HEK293 (cell line): ENCODE measurements at regions not wholly inside any gene's neighbourhood (a gene's known extent, or its start where the extent isn't known, plus 50 kb on each side); places are given as distances from the start of the nearest gene placed in this dataset.

Source experiments
- CTCF ChIA-PET: fragments of 350-600 bp; formaldehyde crosslinking; extraction: SDS; loops from one replicate; lab custom pipeline; 2021; ENCODE audit warnings: antibody characterized with exemption; lab: Yijun Ruan, JAX
- POLR2A ChIA-PET: fragments of 300-600 bp; formaldehyde crosslinking; extraction: SDS; loops from one replicate; lab custom pipeline; 2020; ENCODE audit warnings: antibody characterized with exemption, inconsistent platforms; lab: Yijun Ruan, JAX
- H3K27ac ChIP-seq: fragments of 200-500 bp; sonication (Bioruptor generic); 2 replicates; pipeline ENCODE4 v1.5.1; 2014; ENCODE audit warnings: low read depth, low read length, control low read depth, inconsistent platforms; ENCODE audit errors: extremely low read depth
- H3K36me3 ChIP-seq, 2 experiments: fragments of 200-500 bp in 1 of 2; sonication (Bioruptor generic) in 1 of 2; 1 replicate in 1 of 2; 2 replicates in 1 of 2; pipeline ENCODE4 v1.5.1; 2014 to 2017; ENCODE audit warnings: inconsistent platforms in 2 of 2, low read length in 2 of 2; ENCODE audit not compliant: control insufficient read depth in 2 of 2, insufficient read depth in 1 of 2
- H3K4me1 ChIP-seq: fragments of 200-500 bp; sonication (Bioruptor generic); 2 replicates; pipeline ENCODE4 v1.5.1; 2014; ENCODE audit warnings: mild to moderate bottlenecking, low read length, inconsistent platforms; ENCODE audit not compliant: control insufficient read depth, insufficient read depth
- H3K4me3 ChIP-seq: 2 replicates; pipeline ENCODE4 v1.5.1; 2011; ENCODE audit warnings: low read depth, mild to moderate bottlenecking, control low read depth, low read length, moderate library complexity
- H3K9me3 ChIP-seq: fragments of 200-500 bp; sonication (Bioruptor generic); 2 replicates; pipeline ENCODE4 v1.5.1; 2014; ENCODE audit warnings: low read depth, low read length, inconsistent platforms; ENCODE audit not compliant: control insufficient read depth, insufficient read depth
- ATF2 ChIP-seq: fragments of 450-650 bp; formaldehyde crosslinking; IDR thresholded peaks from 2 replicates; pipeline ENCODE4 v1.5.1; 2016; ENCODE audit warnings: missing biosample characterization, missing genetic modification characterization, low read depth
- ZNF146 ChIP-seq: fragments of 450-650 bp; formaldehyde crosslinking; IDR thresholded peaks from 2 replicates; pipeline ENCODE4 v1.5.1; 2016; ENCODE audit warnings: missing biosample characterization, missing genetic modification characterization
- ZNF16 ChIP-seq: fragments of 450-650 bp; formaldehyde crosslinking; IDR thresholded peaks from 2 replicates; pipeline ENCODE4 v1.5.1; 2016; ENCODE audit warnings: low read depth, missing biosample characterization, missing genetic modification characterization
- ZNF239 ChIP-seq: fragments of 450-650 bp; formaldehyde crosslinking; IDR thresholded peaks from 2 replicates; pipeline ENCODE4 v1.5.1; 2016; ENCODE audit warnings: missing biosample characterization, missing genetic modification characterization
- ZNF366 ChIP-seq: fragments of 450-650 bp; formaldehyde crosslinking; conservative IDR thresholded peaks from 2 replicates; pipeline ENCODE4 v1.5.1; 2016; ENCODE audit warnings: missing biosample characterization, missing genetic modification characterization
- ZNF501 ChIP-seq: fragments of 450-650 bp; formaldehyde crosslinking; IDR thresholded peaks from 2 replicates; pipeline ENCODE4 v1.5.1; 2016; ENCODE audit warnings: missing biosample characterization, missing genetic modification characterization
- ZNF518A ChIP-seq: fragments of 450-650 bp; formaldehyde crosslinking; conservative IDR thresholded peaks from 2 replicates; pipeline ENCODE4 v1.5.1; 2016; ENCODE audit warnings: low read depth, missing biosample characterization, missing genetic modification characterization
- ZNF623 ChIP-seq: fragments of 450-650 bp; formaldehyde crosslinking; IDR thresholded peaks from 2 replicates; pipeline ENCODE4 v1.5.1; 2016; ENCODE audit warnings: missing biosample characterization, missing genetic modification characterization
- ZSCAN16 ChIP-seq: fragments of 450-650 bp; formaldehyde crosslinking; IDR thresholded peaks from 2 replicates; pipeline ENCODE4 v1.5.1; 2016; ENCODE audit warnings: missing biosample characterization, missing genetic modification characterization
- TF ChIP-seq, protein P1 (sequence below): fragments of 450-650 bp; formaldehyde crosslinking; IDR thresholded peaks from 2 replicates; pipeline ENCODE4 v1.5.1; 2017; ENCODE audit warnings: missing biosample characterization, missing genetic modification characterization
- TF ChIP-seq, protein P2 (sequence below): fragments of 450-650 bp; formaldehyde crosslinking; IDR thresholded peaks from 2 replicates; pipeline ENCODE4 v1.5.1; 2017; ENCODE audit warnings: missing biosample characterization, missing genetic modification characterization
- TF ChIP-seq, protein P3 (sequence below): fragments of 450-650 bp; IDR thresholded peaks from 2 replicates; pipeline ENCODE4 v1.5.1; 2018; ENCODE audit warnings: missing biosample characterization, mild to moderate bottlenecking, missing genetic modification characterization
- TF ChIP-seq, protein P4 (sequence below): fragments of 450-650 bp; formaldehyde crosslinking; IDR thresholded peaks from 2 replicates; pipeline ENCODE4 v1.5.1; 2016; ENCODE audit warnings: missing biosample characterization, missing genetic modification characterization

GRCh38 chr10:3579845-3580244 lies 205.2 kb downstream of the KLF6 start:
- CTCF ChIA-PET: interaction anchor here (0.6 kb wide), 1 partner anchor 71 kb away, joined by 3 read pairs; no protein-coding TSS in a partner anchor
- Histone ChIP-seq H3K4me1 (no peaks in the 10 kb centered on the region), H3K9me3 (no peaks in the 10 kb centered on the region), H3K4me3 (no peak overlapping the region), H3K27ac (no peak overlapping the region), H3K36me3 (no peaks in the 10 kb centered on the region)
- POLR2A ChIA-PET: no interaction called here
- TF ChIP-seq ZNF623 (tag by site-specific recombination): no peak
- no peak for TF ChIP-seq ZNF146 (tag by site-specific recombination)
- TF ChIP-seq ZSCAN16 (tag by site-specific recombination): no peak
- TF ChIP-seq, protein P1, sequence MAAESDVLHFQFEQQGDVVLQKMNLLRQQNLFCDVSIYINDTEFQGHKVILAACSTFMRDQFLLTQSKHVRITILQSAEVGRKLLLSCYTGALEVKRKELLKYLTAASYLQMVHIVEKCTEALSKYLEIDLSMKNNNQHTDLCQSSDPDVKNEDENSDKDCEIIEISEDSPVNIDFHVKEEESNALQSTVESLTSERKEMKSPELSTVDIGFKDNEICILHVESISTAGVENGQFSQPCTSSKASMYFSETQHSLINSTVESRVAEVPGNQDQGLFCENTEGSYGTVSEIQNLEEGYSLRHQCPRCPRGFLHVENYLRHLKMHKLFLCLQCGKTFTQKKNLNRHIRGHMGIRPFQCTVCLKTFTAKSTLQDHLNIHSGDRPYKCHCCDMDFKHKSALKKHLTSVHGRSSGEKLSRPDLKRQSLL (tag by site-specific recombination): no peak
- TF ChIP-seq ZNF501: no peak

- TF ChIP-seq ZNF239 (tag by site-specific recombination) (no peak), ZNF366 (tag by site-specific recombination) (0 out of 2 replicates have a peak, but pooled peaks have one; percentile 18), ZNF16 (tag by site-specific recombination) (no peak)
- TF ChIP-seq, protein P2, sequence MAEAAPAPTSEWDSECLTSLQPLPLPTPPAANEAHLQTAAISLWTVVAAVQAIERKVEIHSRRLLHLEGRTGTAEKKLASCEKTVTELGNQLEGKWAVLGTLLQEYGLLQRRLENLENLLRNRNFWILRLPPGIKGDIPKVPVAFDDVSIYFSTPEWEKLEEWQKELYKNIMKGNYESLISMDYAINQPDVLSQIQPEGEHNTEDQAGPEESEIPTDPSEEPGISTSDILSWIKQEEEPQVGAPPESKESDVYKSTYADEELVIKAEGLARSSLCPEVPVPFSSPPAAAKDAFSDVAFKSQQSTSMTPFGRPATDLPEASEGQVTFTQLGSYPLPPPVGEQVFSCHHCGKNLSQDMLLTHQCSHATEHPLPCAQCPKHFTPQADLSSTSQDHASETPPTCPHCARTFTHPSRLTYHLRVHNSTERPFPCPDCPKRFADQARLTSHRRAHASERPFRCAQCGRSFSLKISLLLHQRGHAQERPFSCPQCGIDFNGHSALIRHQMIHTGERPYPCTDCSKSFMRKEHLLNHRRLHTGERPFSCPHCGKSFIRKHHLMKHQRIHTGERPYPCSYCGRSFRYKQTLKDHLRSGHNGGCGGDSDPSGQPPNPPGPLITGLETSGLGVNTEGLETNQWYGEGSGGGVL (tag by site-specific recombination): no peak
- Histone ChIP-seq H3K4me1 (no peaks in the 10 kb centered on the region), H3K36me3 (no peaks in the 10 kb centered on the region), H3K27ac (no peak overlapping the region), H3K9me3 (no peaks in the 10 kb centered on the region), H3K4me3 (no peak overlapping the region)
- CTCF ChIA-PET: no interaction called here
- POLR2A ChIA-PET: no interaction called here
Observed at GRCh38 chr10:3578682-3579081, 206.3 kb downstream of the KLF6 start.

GRCh38 chr10:3578159-3578558 lies 206.8 kb downstream of the KLF6 start:
- no peaks in the 10 kb centered on the region for H3K9me3 ChIP-seq
- POLR2A ChIA-PET: no interaction called here
- no peak overlapping the region for H3K27ac ChIP-seq
- TF ChIP-seq, protein P3, sequence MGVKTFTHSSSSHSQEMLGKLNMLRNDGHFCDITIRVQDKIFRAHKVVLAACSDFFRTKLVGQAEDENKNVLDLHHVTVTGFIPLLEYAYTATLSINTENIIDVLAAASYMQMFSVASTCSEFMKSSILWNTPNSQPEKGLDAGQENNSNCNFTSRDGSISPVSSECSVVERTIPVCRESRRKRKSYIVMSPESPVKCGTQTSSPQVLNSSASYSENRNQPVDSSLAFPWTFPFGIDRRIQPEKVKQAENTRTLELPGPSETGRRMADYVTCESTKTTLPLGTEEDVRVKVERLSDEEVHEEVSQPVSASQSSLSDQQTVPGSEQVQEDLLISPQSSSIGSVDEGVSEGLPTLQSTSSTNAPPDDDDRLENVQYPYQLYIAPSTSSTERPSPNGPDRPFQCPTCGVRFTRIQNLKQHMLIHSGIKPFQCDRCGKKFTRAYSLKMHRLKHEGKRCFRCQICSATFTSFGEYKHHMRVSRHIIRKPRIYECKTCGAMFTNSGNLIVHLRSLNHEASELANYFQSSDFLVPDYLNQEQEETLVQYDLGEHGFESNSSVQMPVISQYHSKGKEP (tag by site-specific recombination): no peak
- TF ChIP-seq, protein P4, sequence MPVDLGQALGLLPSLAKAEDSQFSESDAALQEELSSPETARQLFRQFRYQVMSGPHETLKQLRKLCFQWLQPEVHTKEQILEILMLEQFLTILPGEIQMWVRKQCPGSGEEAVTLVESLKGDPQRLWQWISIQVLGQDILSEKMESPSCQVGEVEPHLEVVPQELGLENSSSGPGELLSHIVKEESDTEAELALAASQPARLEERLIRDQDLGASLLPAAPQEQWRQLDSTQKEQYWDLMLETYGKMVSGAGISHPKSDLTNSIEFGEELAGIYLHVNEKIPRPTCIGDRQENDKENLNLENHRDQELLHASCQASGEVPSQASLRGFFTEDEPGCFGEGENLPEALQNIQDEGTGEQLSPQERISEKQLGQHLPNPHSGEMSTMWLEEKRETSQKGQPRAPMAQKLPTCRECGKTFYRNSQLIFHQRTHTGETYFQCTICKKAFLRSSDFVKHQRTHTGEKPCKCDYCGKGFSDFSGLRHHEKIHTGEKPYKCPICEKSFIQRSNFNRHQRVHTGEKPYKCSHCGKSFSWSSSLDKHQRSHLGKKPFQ (tag by site-specific recombination): no peak
- TF ChIP-seq ZNF518A (no peak), ATF2 (tag by site-specific recombination) (no peak)

More at GRCh38 chr10:3578159-3578558, 206.8 kb downstream of the KLF6 start:
- CTCF ChIA-PET: interaction anchor here (0.5 kb wide), 2 partner anchors 298 to 380 kb away, joined by 3 to 4 read pairs; no protein-coding TSS in a partner anchor
- Histone ChIP-seq H3K4me1 (no peaks in the 10 kb centered on the region), H3K36me3 (no peaks in the 10 kb centered on the region), H3K4me3 (no peak overlapping the region)
